ENCODE measurements at regions not wholly inside any gene's neighbourhood (a gene's known extent, or its start where the extent isn't known, plus 50 kb on each side); places are given as distances from the start of the nearest gene placed in this dataset.

- TF ChIP-seq CTCF (IDR thresholded peaks at IDR 0.05 in 8 of 11, conservative IDR thresholded peaks at IDR 0.05 in 3 of 11), result no peak
- no peak for TF ChIP-seq POLR2AphosphoS5 (IDR thresholded peaks at IDR 0.05)
- TF ChIP-seq POLR2A (IDR thresholded peaks at IDR 0.05), result no peak
Measured at GRCh38 chr13:21297447-21297846, 121.0 kb downstream of the MRPL57 start.
